Upper lobe of left lung (tissue), 6 donors: ENCODE measurements at regions not wholly inside any gene's neighbourhood (a gene's known extent, or its start where the extent isn't known, plus 50 kb on each side); places are given as distances from the start of the nearest gene placed in this dataset.

Experiments used
- ATAC-seq, 2 donors: fragments of 200-7000 bp; cut with Tn5 transposase; one replicate each; pipeline ENCODE4 v1.9.1; 2022; ENCODE audit warnings: mild to moderate bottlenecking in 2 of 2, moderate library complexity in 2 of 2; ENCODE audit not compliant: low FRiP score in 2 of 2
- DNase-seq, 2 donors: peaks; one replicate each; pipeline ENCODE4 v3.0.0-alpha.2; 2019 to 2020
- H3K27ac ChIP-seq, 4 donors: fragments of 200-600 bp; sonication (generic); one replicate each; pipeline ENCODE4 v1.5.1; 2016 to 2019
- H3K27me3 ChIP-seq, 4 donors: fragments of 200-600 bp; sonication (generic); one replicate each; pipeline ENCODE4 v1.5.1; 2017 to 2019
- H3K36me3 ChIP-seq, 4 donors: fragments of 200-600 bp; sonication (generic); one replicate each; pipeline ENCODE4 v1.5.1; 2016 to 2019
- H3K4me1 ChIP-seq, 4 donors: fragments of 200-600 bp; sonication (generic); one replicate each; pipeline ENCODE4 v1.5.1; 2018 to 2019
- H3K4me3 ChIP-seq, 4 donors: fragments of 200-600 bp; sonication (generic); one replicate each; pipeline ENCODE4 v1.5.1; 2017 to 2019; ENCODE audit warnings: mild to moderate bottlenecking in 2 of 4, moderate library complexity in 1 of 4
- H3K9me3 ChIP-seq, 4 donors: fragments of 200-600 bp; sonication (generic); one replicate each; pipeline ENCODE4 v1.5.1; 2018 to 2019
- EP300 ChIP-seq, 4 donors: sonication (generic); formaldehyde crosslinking; IDR thresholded peaks; one replicate each; pipeline ENCODE4 v1.5.1; 2017; ENCODE audit warnings: antibody characterized with exemption in 4 of 4, control low read depth in 2 of 4
- POLR2A ChIP-seq, 4 donors: fragments of 450-650 bp; IDR thresholded peaks; one replicate each; pipeline ENCODE4 v1.5.1; 2016 to 2017; ENCODE audit warnings: antibody characterized with exemption in 4 of 4, mild to moderate bottlenecking in 2 of 4
- POLR2AphosphoS5 ChIP-seq, 2 donors: sonication (generic); formaldehyde crosslinking; IDR thresholded peaks; one replicate each; pipeline ENCODE4 v1.5.1; 2017; ENCODE audit warnings: antibody characterized with exemption in 2 of 2
- WGBS, 2 donors: methylation state at CpG; one replicate each; pipeline ENCODE4 v1.1.5; 2017 to 2018; 5-methylcytosine and 5-hydroxymethylcytosine counted together
- TF ChIP-seq, protein P1 (sequence below), 6 experiments: fragments of 450-650 bp in 4 of 6; fragments of 200-600 bp in 2 of 6; sonication (generic) in 2 of 6; IDR thresholded peaks; one replicate each; pipeline ENCODE4 v1.5.1; 2016 to 2019; ENCODE audit warnings: antibody characterized with exemption in 6 of 6
- donor health status: DM: no; HTN: no; CAD: no; lungs with moderate emphysema.
- donor health status: DM: no; HTN: yes; CAD: no; lungs with severe emphysema.

DNA sequence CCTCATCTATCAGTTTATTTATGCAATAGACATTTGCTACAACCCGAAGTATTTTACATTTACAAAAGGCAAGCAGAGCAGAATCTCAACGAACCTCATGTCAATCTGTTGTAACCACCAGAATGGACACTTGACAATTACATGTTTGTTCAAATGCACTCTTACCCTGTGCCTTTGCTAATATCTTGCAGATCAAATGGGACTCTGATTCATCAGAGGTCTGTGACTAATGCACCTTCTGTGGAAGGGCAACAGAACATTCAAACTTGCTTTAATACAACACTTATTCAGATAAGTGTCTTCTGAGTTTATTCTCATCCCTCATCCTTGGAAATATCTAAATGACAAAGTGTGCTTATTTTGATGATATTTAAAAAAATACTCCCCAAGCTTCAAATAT, 644.7 kb upstream of the PCDH10 start:
- no peak for TF ChIP-seq POLR2AphosphoS5 (IDR thresholded peaks at IDR 0.05)
- TF ChIP-seq POLR2A (IDR thresholded peaks at IDR 0.05) = no peak
- TF ChIP-seq, protein P1, sequence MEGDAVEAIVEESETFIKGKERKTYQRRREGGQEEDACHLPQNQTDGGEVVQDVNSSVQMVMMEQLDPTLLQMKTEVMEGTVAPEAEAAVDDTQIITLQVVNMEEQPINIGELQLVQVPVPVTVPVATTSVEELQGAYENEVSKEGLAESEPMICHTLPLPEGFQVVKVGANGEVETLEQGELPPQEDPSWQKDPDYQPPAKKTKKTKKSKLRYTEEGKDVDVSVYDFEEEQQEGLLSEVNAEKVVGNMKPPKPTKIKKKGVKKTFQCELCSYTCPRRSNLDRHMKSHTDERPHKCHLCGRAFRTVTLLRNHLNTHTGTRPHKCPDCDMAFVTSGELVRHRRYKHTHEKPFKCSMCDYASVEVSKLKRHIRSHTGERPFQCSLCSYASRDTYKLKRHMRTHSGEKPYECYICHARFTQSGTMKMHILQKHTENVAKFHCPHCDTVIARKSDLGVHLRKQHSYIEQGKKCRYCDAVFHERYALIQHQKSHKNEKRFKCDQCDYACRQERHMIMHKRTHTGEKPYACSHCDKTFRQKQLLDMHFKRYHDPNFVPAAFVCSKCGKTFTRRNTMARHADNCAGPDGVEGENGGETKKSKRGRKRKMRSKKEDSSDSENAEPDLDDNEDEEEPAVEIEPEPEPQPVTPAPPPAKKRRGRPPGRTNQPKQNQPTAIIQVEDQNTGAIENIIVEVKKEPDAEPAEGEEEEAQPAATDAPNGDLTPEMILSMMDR (IDR thresholded peaks at IDR 0.05) = no peak
- TF ChIP-seq EP300 (IDR thresholded peaks at IDR 0.05) = no peak
- Histone ChIP-seq H3K27ac (no peak overlapping the region), H3K27me3 (no peaks in the 10 kb centered on the region), H3K4me3 (no peak overlapping the region), H3K9me3 (no peaks in the 10 kb centered on the region), H3K4me1 (no peaks in the 10 kb centered on the region), H3K36me3 (no peaks in the 10 kb centered on the region)
- no peak for DNase-seq
- WGBS, 2 donors = 62 to 73% methylated on average over 2 of the region's 2 CpGs
- no peak for ATAC-seq

DNA sequence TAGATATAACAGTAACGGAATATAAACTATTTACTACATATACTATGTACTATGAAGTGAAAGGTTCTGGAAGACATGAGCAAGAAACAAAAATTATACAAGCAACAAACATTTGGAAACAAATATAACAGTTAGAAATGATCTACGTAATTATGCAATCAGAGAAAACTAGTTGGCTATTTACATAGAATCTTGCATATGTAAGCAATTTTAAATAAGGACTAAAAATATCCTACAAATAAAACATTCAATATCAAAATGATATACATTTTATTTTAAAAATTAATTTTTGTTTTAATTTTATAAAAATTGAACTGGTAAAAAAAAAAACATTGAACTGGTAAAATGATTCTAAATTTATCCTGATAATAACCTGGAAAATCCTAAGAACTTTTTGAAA, 642.5 kb upstream of the PCDH10 start:
- ATAC-seq = no peak
- WGBS, 2 donors = 87 to 91% methylated on average over 2 of the region's 2 CpGs

DNA sequence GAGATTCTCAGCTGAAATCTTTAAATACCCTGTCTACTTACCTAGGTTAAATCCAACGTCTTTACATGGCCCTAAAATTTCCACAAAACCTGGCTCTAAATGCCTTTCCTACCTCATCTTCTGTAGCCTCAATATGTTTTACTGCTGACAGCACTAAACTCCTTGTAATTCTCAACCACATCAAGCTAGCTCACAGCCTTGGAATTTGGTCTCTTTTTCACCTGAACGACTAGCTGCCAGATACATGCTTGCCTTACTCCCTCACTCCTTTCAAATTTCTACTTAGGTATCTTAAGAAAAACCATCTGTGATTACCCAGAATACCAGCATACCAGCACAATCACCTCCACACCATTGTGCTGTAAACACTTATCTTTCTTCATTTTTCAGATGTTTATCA, 635.6 kb upstream of the PCDH10 start:
- Histone ChIP-seq H3K27me3 (no peaks in the 10 kb centered on the region), H3K27ac (no peak overlapping the region), H3K4me1 (no peaks in the 10 kb centered on the region), H3K9me3 (no peaks in the 10 kb centered on the region), H3K36me3 (no peaks in the 10 kb centered on the region), H3K4me3 (no peak overlapping the region)
- DNase-seq (no peak), ATAC-seq (no peak)
- no peak for TF ChIP-seq POLR2AphosphoS5 (IDR thresholded peaks at IDR 0.05)
- no peak for TF ChIP-seq EP300 (IDR thresholded peaks at IDR 0.05)
- TF ChIP-seq POLR2A (IDR thresholded peaks at IDR 0.05) = no peak
- TF ChIP-seq, protein P1 (IDR thresholded peaks at IDR 0.05) = no peak
- 46 to 47% methylated on average over 2 of the region's 2 CpGs for WGBS, 2 donors

More for the DNA sequence above, 642.5 kb upstream of the PCDH10 start:
- no peaks in the 10 kb centered on the region for H3K9me3 ChIP-seq
- no peak for TF ChIP-seq POLR2AphosphoS5 (IDR thresholded peaks at IDR 0.05)
- no peak for TF ChIP-seq POLR2A (IDR thresholded peaks at IDR 0.05)
- TF ChIP-seq, protein P1 (IDR thresholded peaks at IDR 0.05) = no peak
- no peak for TF ChIP-seq EP300 (IDR thresholded peaks at IDR 0.05)
- H3K36me3 ChIP-seq = no peaks in the 10 kb centered on the region
- DNase-seq = no peak
- no peak overlapping the region for H3K27ac ChIP-seq
- no peaks in the 10 kb centered on the region for H3K4me1 ChIP-seq
- no peak overlapping the region for H3K4me3 ChIP-seq
- H3K27me3 ChIP-seq = no peaks in the 10 kb centered on the region

DNA sequence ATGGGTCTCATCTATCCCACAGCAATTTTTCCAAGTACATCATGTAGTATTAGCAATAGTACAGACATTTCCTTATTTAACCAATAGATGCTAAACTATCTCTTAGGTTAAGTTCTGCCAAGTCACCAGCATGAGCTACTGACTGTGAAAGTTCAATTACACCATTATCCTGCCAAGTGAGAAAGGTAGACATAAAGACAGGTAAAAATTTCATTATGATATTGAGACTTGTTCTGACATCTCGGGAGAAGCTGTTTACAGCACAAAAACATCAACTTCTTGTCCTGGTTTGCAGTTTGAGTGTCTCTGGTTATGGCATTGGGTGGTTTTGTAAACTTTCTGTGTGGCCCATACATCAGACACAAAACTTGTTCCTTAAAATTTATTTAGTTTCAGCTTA, 622.4 kb upstream of the PCDH10 start:
- Histone ChIP-seq H3K4me1 (no peaks in the 10 kb centered on the region), H3K27me3 (no peaks in the 10 kb centered on the region), H3K27ac (no peak overlapping the region), H3K4me3 (no peak overlapping the region), H3K36me3 (no peaks in the 10 kb centered on the region), H3K9me3 (no peaks in the 10 kb centered on the region)
- ATAC-seq (no peak), DNase-seq (no peak)
- 75 to 77% methylated on average over 1 of the region's 1 CpG for WGBS, 2 donors
- TF ChIP-seq POLR2AphosphoS5 (IDR thresholded peaks at IDR 0.05) (no peak), POLR2A (IDR thresholded peaks at IDR 0.05) (no peak), EP300 (IDR thresholded peaks at IDR 0.05) (no peak)
- TF ChIP-seq, protein P1 (IDR thresholded peaks at IDR 0.05) = no peak

DNA sequence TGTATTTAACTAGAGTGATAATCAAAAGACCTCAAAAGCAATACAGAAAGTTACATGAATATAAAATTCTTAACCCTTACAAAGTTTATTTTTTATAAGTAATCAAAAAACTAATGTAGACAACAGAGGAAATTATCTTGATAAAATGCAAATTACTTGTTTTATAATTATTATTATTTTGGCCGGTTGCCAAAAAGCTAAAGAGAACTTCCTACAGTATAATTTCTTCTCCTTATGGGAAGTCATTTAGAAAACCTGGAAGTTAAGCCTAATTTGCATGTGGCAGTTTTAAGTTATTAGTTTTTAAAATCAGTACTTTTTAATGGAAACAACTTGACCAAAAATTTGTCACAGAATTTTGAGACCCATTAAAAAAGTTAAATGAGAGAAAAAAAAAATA, 621.3 kb upstream of the PCDH10 start:
- Histone ChIP-seq H3K4me3 (no peak overlapping the region), H3K27me3 (no peaks in the 10 kb centered on the region), H3K36me3 (no peaks in the 10 kb centered on the region), H3K4me1 (no peaks in the 10 kb centered on the region), H3K9me3 (no peaks in the 10 kb centered on the region), H3K27ac (no peak overlapping the region)
- TF ChIP-seq, protein P1 (IDR thresholded peaks at IDR 0.05) = no peak
- TF ChIP-seq POLR2A (IDR thresholded peaks at IDR 0.05) (no peak), POLR2AphosphoS5 (IDR thresholded peaks at IDR 0.05) (no peak), EP300 (IDR thresholded peaks at IDR 0.05) (no peak)
- DNase-seq (no peak), ATAC-seq (no peak)
- 67% methylated on average over 1 of the region's 1 CpG for WGBS, 2 donors
